OCI-LY7 (cell line): ENCODE measurements at regions not wholly inside any gene's neighbourhood (a gene's known extent, or its start where the extent isn't known, plus 50 kb on each side); places are given as distances from the start of the nearest gene placed in this dataset.

Experiments used
- BruUV-seq: library from RNA; stranded (reverse); fragments of 400-500 nt; replicated peaks from 2 replicates; lab custom pipeline; 2021; lab: Mats Ljungman, UMichigan
- CTCF ChIA-PET: fragments of 300-600 bp; sonication (Branson Sonifier 250); formaldehyde crosslinking; loops from one replicate; lab custom pipeline; 2022; ENCODE audit warnings: antibody characterized with exemption; ENCODE audit not compliant: unreplicated experiment; lab: Charles Lee
- POLR2A ChIA-PET: fragments of 300-600 bp; sonication (Branson Sonifier 250); formaldehyde crosslinking; loops from one replicate; lab custom pipeline; 2022; ENCODE audit warnings: antibody characterized with exemption; lab: Charles Lee
- DNase-seq: peaks from one replicate; pipeline ENCODE4 v3.0.0-alpha.2; 2015; ENCODE audit warnings: low spot score
- H2AFZ ChIP-seq: fragments of 200-600 bp; sonication (generic), shearing (Covaris generic); 2 replicates; pipeline ENCODE4 v1.6.1; 2014; ENCODE audit warnings: mild to moderate bottlenecking, antibody characterized with exemption, low read length, moderate library complexity
- H3K27ac ChIP-seq: fragments of 200-600 bp; sonication (generic); 2 replicates; pipeline ENCODE4 v1.5.1; 2014; ENCODE audit warnings: mixed run types, low read depth, mild to moderate bottlenecking, moderate library complexity, low read length, inconsistent platforms; ENCODE audit not compliant: poor library complexity, severe bottlenecking
- H3K36me3 ChIP-seq: fragments of 200-600 bp; sonication (generic); 2 replicates; pipeline ENCODE4 v1.6.1; 2014; ENCODE audit warnings: mild to moderate bottlenecking, antibody characterized with exemption, low read length, moderate library complexity, mixed read lengths; ENCODE audit not compliant: insufficient read depth
- H3K4me1 ChIP-seq: fragments of 200-600 bp; sonication (generic); 2 replicates; pipeline ENCODE4 v1.5.1; 2014; ENCODE audit warnings: mild to moderate bottlenecking, low read length; ENCODE audit not compliant: insufficient read depth, poor library complexity, severe bottlenecking
- H3K4me2 ChIP-seq: fragments of 200-600 bp; sonication (generic); 2 replicates; pipeline ENCODE4 v1.6.1; 2014; ENCODE audit warnings: mild to moderate bottlenecking, low read length
- H3K4me3 ChIP-seq: fragments of 200-600 bp; sonication (generic); 2 replicates; pipeline ENCODE4 v1.5.1; 2014; ENCODE audit warnings: mild to moderate bottlenecking, low read depth, low read length; ENCODE audit not compliant: poor library complexity, severe bottlenecking
- H3K79me2 ChIP-seq: fragments of 200-600 bp; sonication (generic); 2 replicates; pipeline ENCODE4 v1.6.1; 2016; ENCODE audit warnings: low read depth, mild to moderate bottlenecking, low read length, moderate library complexity, mixed read lengths; ENCODE audit not compliant: insufficient read depth
- H3K9me2 ChIP-seq: fragments of 200-600 bp; sonication (generic); 2 replicates; pipeline ENCODE4 v1.6.1; 2016; ENCODE audit warnings: mild to moderate bottlenecking, low read length, mixed read lengths; ENCODE audit not compliant: insufficient read depth
- H3K9me3 ChIP-seq: fragments of 200-600 bp; sonication (generic); 2 replicates; pipeline ENCODE4 v1.6.1; 2014; ENCODE audit warnings: mild to moderate bottlenecking, mixed run types, low read length, mixed read lengths
- H4K20me1 ChIP-seq: fragments of 200-600 bp; sonication (generic); 2 replicates; pipeline ENCODE4 v1.6.1; 2014; ENCODE audit warnings: mild to moderate bottlenecking, antibody characterized with exemption, low read length, moderate library complexity, mixed read lengths; ENCODE audit not compliant: insufficient read depth
- CTCF ChIP-seq: fragments of 200-600 bp; sonication (generic); conservative IDR thresholded peaks from 2 replicates; pipeline ENCODE4 v1.5.1; 2014; ENCODE audit warnings: mild to moderate bottlenecking, antibody characterized with exemption, low read length, moderate library complexity, mixed read lengths
- EZH2phosphoT487 ChIP-seq: fragments of 200-600 bp; sonication (generic); IDR thresholded peaks from 2 replicates; pipeline ENCODE4 v1.6.1; 2018; ENCODE audit warnings: low read depth, borderline replicate concordance, mild to moderate bottlenecking, mixed run types, antibody characterized with exemption, low read length, moderate library complexity, mixed read lengths
- intact Hi-C: fragments of 100-400 bp; cut with micrococcal nuclease; formaldehyde crosslinking; loops from one replicate; pipeline ENCODE4 v1.10.0; 2022; ENCODE audit not compliant: unreplicated experiment

DNA sequence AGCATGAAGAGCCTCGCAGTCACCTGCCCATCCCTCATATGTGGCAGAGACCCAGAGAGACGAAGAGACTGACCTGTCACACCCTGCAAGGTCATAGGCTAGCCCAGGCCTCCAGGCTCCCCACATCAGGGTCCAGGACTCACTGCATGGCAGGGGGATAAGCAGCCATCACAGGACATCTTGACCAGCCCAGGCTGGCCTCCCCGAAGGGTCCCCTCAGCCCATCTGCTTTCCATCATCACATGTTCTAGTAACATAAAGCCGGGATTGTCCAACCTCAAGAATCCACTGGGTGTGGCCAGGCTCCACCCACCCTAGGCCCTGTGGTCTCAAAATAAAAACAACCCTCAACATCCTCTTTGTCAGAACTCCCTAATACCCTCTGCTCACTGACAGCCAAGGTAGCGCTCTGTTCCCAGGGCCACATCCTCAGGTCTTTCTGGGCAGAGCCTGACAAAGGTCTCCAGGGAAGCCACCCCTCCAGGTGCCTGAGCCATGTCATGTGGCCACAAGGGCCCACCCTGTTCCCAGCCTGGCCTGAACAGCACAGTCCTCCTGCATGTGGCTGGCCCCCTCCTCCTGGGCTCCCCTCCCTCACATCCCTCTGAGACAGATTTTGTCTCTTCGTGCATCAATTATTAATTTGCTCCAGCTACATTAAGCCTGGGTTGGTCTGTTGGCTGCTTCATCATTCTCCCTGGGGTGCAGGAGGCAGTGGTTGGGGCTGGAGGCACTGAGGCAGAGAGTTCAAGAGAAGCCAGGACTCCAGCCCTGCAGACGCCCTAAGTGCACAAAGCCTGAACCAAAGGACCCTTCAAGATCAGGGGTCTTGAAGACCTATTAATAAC lies 131.8 kb upstream of the UNC5B start:
- intact Hi-C loops = no loop called here
- H3K79me2 ChIP-seq = no peaks in the 10 kb centered on the region
- H3K36me3 ChIP-seq = no peaks in the 10 kb centered on the region
- BruUV-seq = no TSS peak
- H4K20me1 ChIP-seq = no peaks in the 10 kb centered on the region
- ChIA-PET CTCF (no interaction called here), POLR2A (no interaction called here)
- H3K4me3 ChIP-seq = no peak overlapping the region
- H3K27ac ChIP-seq = no peak overlapping the region
- no peak for TF ChIP-seq CTCF
- no peak for TF ChIP-seq EZH2phosphoT487
- no peak overlapping the region for H2AFZ ChIP-seq
- no peaks in the 10 kb centered on the region for H3K9me2 ChIP-seq
- no peak for DNase-seq
- no peaks in the 10 kb centered on the region for H3K4me1 ChIP-seq
- no peaks in the 10 kb centered on the region for H3K9me3 ChIP-seq
- H3K4me2 ChIP-seq = no peak overlapping the region

- BruUV-seq = no TSS peak
- no peak for DNase-seq
- TF ChIP-seq CTCF (no peak), EZH2phosphoT487 (no peak)
- H3K9me3 ChIP-seq = no peaks in the 10 kb centered on the region
- H3K4me1 ChIP-seq = no peaks in the 10 kb centered on the region
- H3K9me2 ChIP-seq = no peaks in the 10 kb centered on the region
- H3K27ac ChIP-seq = no peak overlapping the region
- H3K36me3 ChIP-seq = no peaks in the 10 kb centered on the region
- no peak overlapping the region for H3K4me2 ChIP-seq
- H3K4me3 ChIP-seq = no peak overlapping the region
- H4K20me1 ChIP-seq = no peaks in the 10 kb centered on the region
- ChIA-PET POLR2A (no interaction called here), CTCF (no interaction called here)
- H2AFZ ChIP-seq = no peak overlapping the region
- intact Hi-C loops = no loop called here
- no peaks in the 10 kb centered on the region for H3K79me2 ChIP-seq
Measured at GRCh38 chr10:71081229-71081560, 131.2 kb upstream of the UNC5B start.

DNA sequence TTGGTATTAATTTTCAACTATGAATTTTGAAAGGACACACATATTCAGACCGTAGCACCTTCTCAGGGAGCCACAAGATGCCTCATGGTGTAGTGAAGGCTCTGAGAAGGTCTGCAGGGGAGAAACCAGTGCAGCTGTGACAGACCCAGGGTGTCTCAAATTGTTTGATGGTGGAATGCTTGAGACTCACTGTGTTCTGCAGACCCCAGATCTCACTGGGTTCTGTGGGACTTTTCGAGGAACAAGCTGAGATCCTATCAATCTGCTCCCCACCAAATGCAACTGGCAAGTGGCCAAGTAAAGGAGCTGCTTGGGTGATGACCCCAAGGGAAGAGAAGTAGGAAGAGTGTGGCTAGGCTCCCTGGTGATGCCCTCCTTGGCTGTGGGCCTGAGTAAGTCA lies 130.5 kb upstream of the UNC5B start:
- intact Hi-C loops = no loop called here
- no peak for DNase-seq
- CTCF ChIA-PET = no interaction called here
- Histone ChIP-seq H3K27ac (no peak overlapping the region), H3K9me2 (no peaks in the 10 kb centered on the region), H2AFZ (no peak overlapping the region), H4K20me1 (no peaks in the 10 kb centered on the region), H3K9me3 (no peaks in the 10 kb centered on the region), H3K4me3 (no peak overlapping the region), H3K4me2 (no peak overlapping the region), H3K79me2 (no peaks in the 10 kb centered on the region), H3K36me3 (no peaks in the 10 kb centered on the region), H3K4me1 (no peaks in the 10 kb centered on the region)
- no TSS peak for BruUV-seq
- POLR2A ChIA-PET = no interaction called here
- no peak for TF ChIP-seq CTCF
- TF ChIP-seq EZH2phosphoT487 = no peak
